ENCODE measurements at regions not wholly inside any gene's neighbourhood (a gene's known extent, or its start where the extent isn't known, plus 50 kb on each side); places are given as distances from the start of the nearest gene placed in this dataset.

DNA sequence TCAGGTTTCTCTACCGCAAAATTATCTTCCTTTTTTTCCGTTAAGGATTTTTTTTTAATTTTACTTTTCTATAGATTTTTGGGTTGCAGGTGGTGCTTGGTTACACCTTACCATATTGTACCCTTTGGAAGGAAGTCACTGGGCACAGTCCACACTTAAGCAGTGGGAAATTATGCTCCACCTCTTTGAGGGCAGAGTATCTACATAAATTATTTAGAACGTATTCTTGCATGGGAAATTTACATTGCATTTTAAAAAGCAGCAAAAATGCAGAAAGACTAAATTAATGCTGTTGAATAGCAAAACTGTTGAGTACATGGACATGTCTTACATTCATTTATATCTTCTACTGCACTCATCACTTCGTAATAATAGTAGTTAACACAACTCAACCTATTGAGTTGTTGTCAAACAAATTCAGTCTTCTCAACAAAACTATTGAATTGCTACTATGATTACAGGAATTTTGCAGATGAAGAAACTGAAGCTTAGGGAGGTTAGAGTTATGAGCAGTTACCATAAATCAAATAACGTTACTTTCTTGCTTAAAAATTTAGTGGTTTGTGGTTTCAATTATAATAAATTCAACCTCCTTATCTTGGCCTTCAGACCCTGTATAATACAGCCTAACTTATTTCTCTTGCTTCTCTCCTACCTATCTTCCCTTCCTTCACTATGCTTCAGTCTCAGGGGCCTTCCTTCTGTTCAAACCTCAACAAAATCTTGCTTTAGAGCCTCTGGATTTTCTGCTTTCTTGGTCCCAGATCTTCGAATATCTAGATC, 97.4 kb upstream of the ARHGAP20 start:
- Histone ChIP-seq H3K27me3 (ENCODE audit: insufficient read depth, low read depth) (no peaks in the 10 kb centered on the region), H3K27ac (no peak overlapping the region), H2AFZ (ENCODE audit: low read depth) (no peak overlapping the region), H3K4me1 (ENCODE audit: low read depth, poor library complexity, severe bottlenecking) (no peaks in the 10 kb centered on the region), H3K4me2 (no peak overlapping the region), H4K20me1 (ENCODE audit: insufficient read depth) (no peaks in the 10 kb centered on the region), H3K36me3 (ENCODE audit: insufficient read depth) (no peaks in the 10 kb centered on the region), H3K9ac (no peak overlapping the region), H3K4me3 (IDR thresholded peaks at IDR 0.05; ENCODE audit: insufficient read depth, low read depth, low read length) (no peak overlapping the region), H3K79me2 (ENCODE audit: insufficient read depth, low read depth) (no peaks in the 10 kb centered on the region)
- TF ChIP-seq, protein P1, sequence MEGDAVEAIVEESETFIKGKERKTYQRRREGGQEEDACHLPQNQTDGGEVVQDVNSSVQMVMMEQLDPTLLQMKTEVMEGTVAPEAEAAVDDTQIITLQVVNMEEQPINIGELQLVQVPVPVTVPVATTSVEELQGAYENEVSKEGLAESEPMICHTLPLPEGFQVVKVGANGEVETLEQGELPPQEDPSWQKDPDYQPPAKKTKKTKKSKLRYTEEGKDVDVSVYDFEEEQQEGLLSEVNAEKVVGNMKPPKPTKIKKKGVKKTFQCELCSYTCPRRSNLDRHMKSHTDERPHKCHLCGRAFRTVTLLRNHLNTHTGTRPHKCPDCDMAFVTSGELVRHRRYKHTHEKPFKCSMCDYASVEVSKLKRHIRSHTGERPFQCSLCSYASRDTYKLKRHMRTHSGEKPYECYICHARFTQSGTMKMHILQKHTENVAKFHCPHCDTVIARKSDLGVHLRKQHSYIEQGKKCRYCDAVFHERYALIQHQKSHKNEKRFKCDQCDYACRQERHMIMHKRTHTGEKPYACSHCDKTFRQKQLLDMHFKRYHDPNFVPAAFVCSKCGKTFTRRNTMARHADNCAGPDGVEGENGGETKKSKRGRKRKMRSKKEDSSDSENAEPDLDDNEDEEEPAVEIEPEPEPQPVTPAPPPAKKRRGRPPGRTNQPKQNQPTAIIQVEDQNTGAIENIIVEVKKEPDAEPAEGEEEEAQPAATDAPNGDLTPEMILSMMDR (conservative IDR thresholded peaks at IDR 0.05; ENCODE audit: low read depth, low read length) = no peak

DNA sequence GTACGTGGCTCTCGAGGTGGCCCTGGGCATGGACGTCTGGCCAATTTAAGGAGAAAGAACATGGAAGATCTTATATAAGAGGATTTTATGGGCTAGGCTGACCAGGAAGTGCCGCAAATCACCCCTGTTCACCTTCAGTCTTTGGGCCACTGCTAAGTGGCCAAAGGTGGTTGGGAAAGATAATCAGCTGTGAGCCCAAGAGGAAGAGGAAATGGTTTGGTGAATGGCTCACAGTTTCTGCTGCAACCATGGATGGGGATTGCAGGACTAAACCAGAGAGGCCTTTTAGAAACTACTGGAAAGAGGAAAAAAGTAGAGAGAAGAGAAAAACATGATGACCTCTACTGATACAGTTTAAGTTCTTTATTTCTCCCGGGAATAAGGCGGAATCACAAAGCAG, 96.0 kb upstream of the ARHGAP20 start:
- Histone ChIP-seq H3K9ac (no peak overlapping the region), H3K36me3 (ENCODE audit: insufficient read depth) (no peaks in the 10 kb centered on the region), H3K4me3 (IDR thresholded peaks at IDR 0.05; ENCODE audit: insufficient read depth, low read depth, low read length) (no peak overlapping the region), H3K79me2 (ENCODE audit: insufficient read depth, low read depth) (no peaks in the 10 kb centered on the region), H3K27me3 (ENCODE audit: insufficient read depth, low read depth) (no peaks in the 10 kb centered on the region), H4K20me1 (ENCODE audit: insufficient read depth) (no peaks in the 10 kb centered on the region), H3K27ac (no peak overlapping the region), H3K4me2 (no peak overlapping the region), H2AFZ (ENCODE audit: low read depth) (no peak overlapping the region), H3K4me1 (ENCODE audit: low read depth, poor library complexity, severe bottlenecking) (no peaks in the 10 kb centered on the region)
- TF ChIP-seq, protein P1 (conservative IDR thresholded peaks at IDR 0.05; ENCODE audit: low read depth, low read length) = no peak

GRCh38 chr11:110807801-110808200, 95.6 kb upstream of the ARHGAP20 start:
- no peaks in the 10 kb centered on the region for H3K79me2 ChIP-seq (ENCODE audit: insufficient read depth, low read depth)
- no peaks in the 10 kb centered on the region for H3K4me1 ChIP-seq (ENCODE audit: low read depth, poor library complexity, severe bottlenecking)
- H3K9ac ChIP-seq = no peak overlapping the region
- H2AFZ ChIP-seq (ENCODE audit: low read depth) = no peak overlapping the region
- no peak overlapping the region for H3K4me3 ChIP-seq (IDR thresholded peaks at IDR 0.05; ENCODE audit: insufficient read depth, low read depth, low read length)
- no peaks in the 10 kb centered on the region for H4K20me1 ChIP-seq (ENCODE audit: insufficient read depth)
- H3K36me3 ChIP-seq (ENCODE audit: insufficient read depth) = no peaks in the 10 kb centered on the region
- H3K4me2 ChIP-seq = no peak overlapping the region
- H3K27ac ChIP-seq = no peak overlapping the region
- TF ChIP-seq, protein P1 (conservative IDR thresholded peaks at IDR 0.05; ENCODE audit: low read depth, low read length) = no peak
- H3K27me3 ChIP-seq (ENCODE audit: insufficient read depth, low read depth) = no peaks in the 10 kb centered on the region

DNA sequence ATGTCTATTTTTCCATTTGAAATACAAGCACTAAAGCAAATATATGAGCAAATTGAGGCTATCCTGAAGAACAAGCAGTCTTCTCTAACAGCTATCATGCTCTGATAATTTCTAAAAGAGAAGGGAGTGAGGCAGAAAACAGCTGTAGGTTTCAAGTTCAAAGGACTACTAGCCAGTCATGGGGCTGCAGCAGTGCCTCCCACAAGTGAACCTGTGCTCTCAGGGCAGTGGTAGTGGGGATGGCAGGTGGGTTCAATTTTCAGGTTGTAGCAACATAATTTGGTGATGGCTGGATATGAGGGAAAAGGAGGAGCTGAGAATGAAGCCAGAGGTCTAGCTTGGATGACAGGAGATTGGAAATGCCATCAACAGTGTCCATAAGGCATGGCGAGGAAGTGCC, 93.5 kb upstream of the ARHGAP20 start:
- no peak overlapping the region for H3K9ac ChIP-seq
- H3K36me3 ChIP-seq (ENCODE audit: insufficient read depth) = no peaks in the 10 kb centered on the region
- TF ChIP-seq, protein P1 (conservative IDR thresholded peaks at IDR 0.05; ENCODE audit: low read depth, low read length) = no peak
- H3K79me2 ChIP-seq (ENCODE audit: insufficient read depth, low read depth) = no peaks in the 10 kb centered on the region
- H4K20me1 ChIP-seq (ENCODE audit: insufficient read depth) = no peaks in the 10 kb centered on the region
- H2AFZ ChIP-seq (ENCODE audit: low read depth) = no peak overlapping the region
- no peaks in the 10 kb centered on the region for H3K27me3 ChIP-seq (ENCODE audit: insufficient read depth, low read depth)
- no peaks in the 10 kb centered on the region for H3K4me1 ChIP-seq (ENCODE audit: low read depth, poor library complexity, severe bottlenecking)
- H3K4me2 ChIP-seq = no peak overlapping the region
- H3K27ac ChIP-seq = no peak overlapping the region
- no peak overlapping the region for H3K4me3 ChIP-seq (IDR thresholded peaks at IDR 0.05; ENCODE audit: insufficient read depth, low read depth, low read length)
